Brain microvascular endothelial cell (primary cell): ENCODE measurements at regions not wholly inside any gene's neighbourhood (a gene's known extent, or its start where the extent isn't known, plus 50 kb on each side); places are given as distances from the start of the nearest gene placed in this dataset.

Experiments
- DNase-seq: peaks from one replicate; pipeline ENCODE4 v3.0.0-alpha.2; 2020
- H3K27ac ChIP-seq: fragments of 250-450 bp; sonication (Bioruptor Pico); 2 replicates; pipeline ENCODE4 v1.5.1; 2020; ENCODE audit warnings: mild to moderate bottlenecking, moderate library complexity
- H3K27me3 ChIP-seq: fragments of 250-450 bp; sonication (Bioruptor Pico); replicated peaks from 2 replicates; pipeline ENCODE4 v1.5.1; 2020; ENCODE audit warnings: mild to moderate bottlenecking
- H3K36me3 ChIP-seq: fragments of 250-450 bp; sonication (Bioruptor Pico); replicated peaks from 2 replicates; pipeline ENCODE4 v1.5.1; 2020; ENCODE audit warnings: mild to moderate bottlenecking
- H3K4me3 ChIP-seq: 2 replicates; pipeline ENCODE4 v1.5.1; 2011; ENCODE audit warnings: low read depth, mild to moderate bottlenecking, control low read depth, low read length, moderate library complexity
- in situ Hi-C: cut with HindIII; loops from 2 replicates; pipeline ENCODE4 v1.10.0; 2017; ENCODE audit warnings: low sequenced_read_pairs, low pct_ligation_motif_present
- TF ChIP-seq, protein P1 (sequence below): IDR thresholded peaks from 2 replicates; pipeline ENCODE4 v1.5.1; 2011; ENCODE audit warnings: low read depth, mild to moderate bottlenecking, moderate library complexity, low read length, control low read depth, inconsistent platforms; ENCODE audit errors: missing control alignments

DNA sequence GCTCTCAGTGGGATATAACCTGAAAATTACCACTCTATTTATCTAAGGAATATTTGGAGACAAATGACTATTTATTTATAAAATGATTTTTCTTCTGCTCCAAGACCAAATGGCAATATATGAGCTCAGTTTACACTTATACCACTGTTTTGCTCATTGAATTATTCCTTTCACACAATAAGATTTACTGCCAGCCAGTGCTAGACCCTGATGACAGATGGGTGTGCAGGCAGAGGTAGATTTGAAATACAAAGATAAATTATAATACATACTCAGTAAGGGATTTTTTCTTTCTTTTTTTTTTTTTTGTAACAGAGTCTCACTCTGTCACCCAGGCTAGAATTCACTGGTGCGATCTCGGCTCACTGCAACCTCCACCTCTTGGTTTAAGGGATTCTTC lies 980.3 kb downstream of the EPHA3 start:
- Histone ChIP-seq H3K36me3 (no peaks in the 10 kb centered on the region), H3K27ac (no peak overlapping the region), H3K4me3 (no peak overlapping the region), H3K27me3 (no peaks in the 10 kb centered on the region)
- in situ Hi-C loops = no loop called here
- TF ChIP-seq, protein P1, sequence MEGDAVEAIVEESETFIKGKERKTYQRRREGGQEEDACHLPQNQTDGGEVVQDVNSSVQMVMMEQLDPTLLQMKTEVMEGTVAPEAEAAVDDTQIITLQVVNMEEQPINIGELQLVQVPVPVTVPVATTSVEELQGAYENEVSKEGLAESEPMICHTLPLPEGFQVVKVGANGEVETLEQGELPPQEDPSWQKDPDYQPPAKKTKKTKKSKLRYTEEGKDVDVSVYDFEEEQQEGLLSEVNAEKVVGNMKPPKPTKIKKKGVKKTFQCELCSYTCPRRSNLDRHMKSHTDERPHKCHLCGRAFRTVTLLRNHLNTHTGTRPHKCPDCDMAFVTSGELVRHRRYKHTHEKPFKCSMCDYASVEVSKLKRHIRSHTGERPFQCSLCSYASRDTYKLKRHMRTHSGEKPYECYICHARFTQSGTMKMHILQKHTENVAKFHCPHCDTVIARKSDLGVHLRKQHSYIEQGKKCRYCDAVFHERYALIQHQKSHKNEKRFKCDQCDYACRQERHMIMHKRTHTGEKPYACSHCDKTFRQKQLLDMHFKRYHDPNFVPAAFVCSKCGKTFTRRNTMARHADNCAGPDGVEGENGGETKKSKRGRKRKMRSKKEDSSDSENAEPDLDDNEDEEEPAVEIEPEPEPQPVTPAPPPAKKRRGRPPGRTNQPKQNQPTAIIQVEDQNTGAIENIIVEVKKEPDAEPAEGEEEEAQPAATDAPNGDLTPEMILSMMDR = no peak
- DNase-seq = no peak

DNA sequence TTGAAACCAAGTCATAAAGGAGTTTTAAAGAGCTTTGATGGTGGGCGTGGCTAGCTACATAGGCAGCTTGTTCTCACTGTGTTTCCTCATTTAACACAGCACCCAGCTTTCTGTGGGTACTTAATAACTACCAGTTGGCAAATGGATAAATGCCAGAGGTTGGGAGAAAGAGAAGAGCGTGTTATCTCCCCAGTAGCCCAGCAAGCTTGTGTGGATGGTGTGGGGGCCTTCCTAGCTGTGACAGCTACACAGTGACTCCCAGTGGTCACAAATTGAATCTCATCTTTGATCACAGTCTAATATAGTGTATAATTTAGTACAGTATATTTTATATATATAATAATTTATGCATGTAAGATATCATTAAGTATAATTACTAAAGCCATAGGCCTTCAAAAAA lies 984.1 kb downstream of the EPHA3 start:
- Histone ChIP-seq H3K36me3 (no peaks in the 10 kb centered on the region), H3K27ac (no peak overlapping the region), H3K27me3 (no peaks in the 10 kb centered on the region), H3K4me3 (no peak overlapping the region)
- DNase-seq = peak; percentile 61
- in situ Hi-C loops = no loop called here
- TF ChIP-seq, protein P1 = peak; percentile 75

DNA sequence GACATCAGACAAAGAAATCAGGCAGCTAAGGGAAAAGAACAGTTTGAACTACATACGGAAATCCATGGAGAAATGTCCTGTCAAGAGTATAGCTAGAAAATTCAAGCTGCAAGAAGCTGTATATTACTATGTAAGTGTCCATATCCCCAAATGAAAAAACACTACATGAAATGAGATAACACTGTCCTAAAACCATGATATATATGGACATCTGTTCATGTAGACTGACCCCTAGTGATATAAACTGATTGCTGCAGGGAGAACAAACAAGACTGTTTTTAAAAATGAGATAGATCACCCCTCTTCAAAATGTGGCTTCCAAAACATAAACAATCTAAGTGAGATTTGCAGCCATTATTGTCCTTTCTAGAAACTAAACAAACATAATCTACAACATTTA lies 985.6 kb downstream of the EPHA3 start:
- no peak overlapping the region for H3K4me3 ChIP-seq
- H3K36me3 ChIP-seq = no peaks in the 10 kb centered on the region
- H3K27ac ChIP-seq = no peak overlapping the region
- TF ChIP-seq, protein P1 = peak; percentile 52
- no peaks in the 10 kb centered on the region for H3K27me3 ChIP-seq
- peak; percentile 34 for DNase-seq
- in situ Hi-C loops = no loop called here

DNA sequence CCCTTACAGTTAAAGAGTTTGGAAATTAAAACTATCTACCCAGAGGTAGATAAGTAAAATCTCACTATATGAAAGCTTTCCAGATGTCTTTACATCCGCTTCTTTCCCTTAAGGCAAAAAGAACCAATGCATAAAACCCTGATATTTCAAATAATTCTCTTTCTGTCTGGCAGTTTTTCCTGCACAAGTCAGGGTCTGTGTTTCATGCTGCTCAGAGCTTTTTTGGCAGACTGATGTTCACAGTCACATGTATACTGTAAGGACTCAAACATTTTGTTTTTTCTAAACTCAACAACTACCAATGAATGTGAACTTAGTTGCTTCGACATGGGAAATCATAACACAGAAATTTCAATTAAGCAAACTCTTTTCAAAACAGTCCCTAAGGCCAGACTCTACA lies 988.4 kb downstream of the EPHA3 start:
- no peak for DNase-seq
- TF ChIP-seq, protein P1 = no peak
- H3K27ac ChIP-seq = no peak overlapping the region
- H3K27me3 ChIP-seq = no peaks in the 10 kb centered on the region
- in situ Hi-C loops = no loop called here
- H3K36me3 ChIP-seq = no peaks in the 10 kb centered on the region
- H3K4me3 ChIP-seq = no peak overlapping the region

DNA sequence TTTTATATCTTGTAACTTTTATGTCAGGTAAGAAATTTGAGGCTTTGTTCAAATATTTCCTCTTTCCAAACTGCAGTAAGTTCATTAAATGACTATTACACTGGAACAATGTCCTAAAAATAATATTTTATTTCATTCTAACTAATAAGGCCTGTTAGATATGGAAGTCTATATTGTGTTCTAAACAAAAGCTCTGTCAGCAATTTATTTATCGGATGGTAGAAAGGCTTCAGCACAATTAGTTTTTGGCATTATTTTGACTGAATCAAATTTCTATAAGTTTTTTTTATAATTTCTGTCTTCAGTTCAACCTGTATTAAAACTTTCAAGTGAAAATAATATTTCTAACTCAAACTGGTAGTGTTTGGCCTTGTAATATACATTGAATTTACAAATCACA lies 992.1 kb downstream of the EPHA3 start:
- H3K27ac ChIP-seq = no peak overlapping the region
- in situ Hi-C loops = no loop called here
- no peaks in the 10 kb centered on the region for H3K27me3 ChIP-seq
- no peak overlapping the region for H3K4me3 ChIP-seq
- TF ChIP-seq, protein P1 = no peak
- H3K36me3 ChIP-seq = no peaks in the 10 kb centered on the region
- no peak for DNase-seq

DNA sequence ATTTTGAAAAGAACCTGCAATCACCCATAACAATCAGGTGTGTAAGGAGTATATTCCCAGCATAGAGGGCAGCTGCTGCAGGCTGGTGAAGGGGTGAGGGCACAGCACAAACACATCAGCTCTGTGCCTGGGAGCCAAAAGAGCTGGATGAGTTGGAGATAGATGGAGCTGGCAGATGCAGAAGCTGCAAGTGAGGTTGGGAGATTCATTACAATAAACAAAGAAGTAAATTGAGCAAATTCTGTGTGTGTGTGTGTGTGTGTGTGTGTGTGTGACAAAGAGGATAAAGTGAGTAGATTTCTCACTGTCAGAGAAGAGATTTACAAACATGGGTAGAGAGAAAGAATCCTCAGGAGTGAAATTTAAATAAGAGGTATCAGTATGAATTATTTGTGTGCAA lies 994.7 kb downstream of the EPHA3 start:
- no peak overlapping the region for H3K4me3 ChIP-seq
- DNase-seq = no peak
- H3K36me3 ChIP-seq = no peaks in the 10 kb centered on the region
- TF ChIP-seq, protein P1 = no peak
- H3K27me3 ChIP-seq = no peaks in the 10 kb centered on the region
- no peak overlapping the region for H3K27ac ChIP-seq
- in situ Hi-C loops = no loop called here
